ENCODE measurements at regions not wholly inside any gene's neighbourhood (a gene's known extent, or its start where the extent isn't known, plus 50 kb on each side); places are given as distances from the start of the nearest gene placed in this dataset.

DNA sequence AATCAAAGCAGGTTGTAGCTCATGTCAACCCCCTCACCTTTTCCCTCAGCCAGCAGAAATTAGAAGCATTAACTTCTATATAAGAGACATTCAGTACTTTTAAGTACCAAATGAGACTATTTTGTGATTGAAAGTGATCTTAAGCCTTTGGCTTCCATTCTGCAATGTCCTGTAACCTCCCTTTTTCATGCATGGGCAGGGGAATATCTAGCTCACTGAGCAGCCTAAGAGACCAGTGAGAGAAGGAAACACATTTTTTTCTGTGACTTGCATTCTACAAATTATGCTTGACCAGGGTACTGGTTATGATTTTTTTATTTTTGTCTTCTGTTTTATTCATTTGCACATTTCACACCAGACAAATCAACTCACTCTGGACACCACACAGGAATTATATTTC, 369.6 kb downstream of the KCTD12 start:
- no peak for DNase-seq (ENCODE audit: low spot score)

DNA sequence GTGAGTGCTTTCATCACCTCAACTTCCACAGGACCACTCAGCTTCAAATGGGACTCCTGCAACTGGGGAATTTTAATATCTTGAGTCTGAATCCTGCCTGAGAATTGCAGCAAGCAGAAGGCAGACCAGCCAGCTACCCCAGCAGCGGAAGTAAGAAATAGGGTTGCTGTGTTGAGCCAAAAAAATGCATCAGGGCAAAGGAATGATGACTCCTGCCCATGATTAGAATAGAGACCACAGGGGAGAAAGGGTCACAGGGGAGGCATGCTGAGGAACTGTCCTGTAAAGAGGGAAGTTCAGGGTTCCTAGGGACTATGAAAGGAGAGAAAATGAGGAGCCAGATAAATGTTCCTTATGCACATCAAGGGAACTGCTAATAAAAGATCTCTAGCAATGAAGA, 370.2 kb downstream of the KCTD12 start:
- no peak for DNase-seq (ENCODE audit: low spot score)

DNA sequence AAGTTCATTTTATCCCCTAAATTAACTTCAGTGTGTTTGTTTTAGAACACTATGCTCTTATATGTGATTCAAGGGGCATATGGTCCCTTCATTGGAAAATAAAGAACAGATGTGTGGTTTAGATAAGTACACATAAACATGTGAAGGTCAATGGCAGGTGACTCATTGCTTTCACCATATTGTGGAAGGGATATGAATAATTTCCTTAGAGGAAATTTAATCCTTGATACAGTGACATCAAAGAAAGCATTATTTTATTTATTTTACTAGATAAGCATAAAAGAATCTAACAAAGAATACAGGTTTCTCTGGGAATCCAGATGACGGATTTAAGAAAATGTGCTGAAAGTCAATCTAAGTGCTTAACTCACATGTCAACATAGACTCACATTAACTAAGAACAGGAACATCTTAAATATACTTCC, 373.5 kb downstream of the KCTD12 start:
- no peak for DNase-seq (ENCODE audit: low spot score)

DNA sequence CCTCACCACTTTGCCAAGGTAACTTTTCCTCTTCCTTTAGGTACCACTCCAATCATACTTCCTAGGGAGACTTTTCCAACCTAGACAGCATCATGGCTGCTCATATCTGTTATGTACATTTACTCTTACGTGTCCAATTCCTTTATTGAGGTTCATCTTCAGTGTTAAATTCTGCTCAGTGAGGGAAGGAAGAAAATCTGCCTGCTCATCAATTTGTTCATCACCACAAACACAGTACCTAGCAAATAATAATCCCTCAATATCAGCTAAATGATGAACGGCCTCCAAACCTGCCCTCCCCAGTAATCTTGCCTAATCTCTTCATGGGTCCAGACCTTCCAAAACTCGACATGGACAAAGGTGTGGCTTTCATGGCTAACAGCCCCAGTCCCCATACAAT, 380.8 kb downstream of the KCTD12 start:
- DNase-seq (ENCODE audit: low spot score), result no peak

DNA sequence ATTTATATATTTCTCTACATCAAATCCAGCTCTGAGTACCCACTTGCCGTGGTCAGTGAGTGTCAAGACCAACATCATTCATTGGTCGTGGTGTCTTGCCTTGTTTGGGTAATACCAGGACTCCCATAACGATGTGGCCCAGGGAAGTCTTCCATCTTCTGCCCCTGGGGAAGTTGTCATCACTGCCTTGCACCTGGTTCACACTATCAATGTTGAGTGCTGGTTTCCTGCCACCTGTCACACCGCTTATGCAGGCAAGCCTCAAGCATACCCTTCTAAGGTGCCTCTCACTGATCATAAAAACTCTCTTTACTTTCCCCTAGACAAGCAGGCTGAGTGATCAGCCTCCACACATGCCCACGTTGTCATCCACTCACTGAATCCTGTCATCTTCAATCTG, 382.4 kb downstream of the KCTD12 start:
- no peak for DNase-seq (ENCODE audit: low spot score)

DNA sequence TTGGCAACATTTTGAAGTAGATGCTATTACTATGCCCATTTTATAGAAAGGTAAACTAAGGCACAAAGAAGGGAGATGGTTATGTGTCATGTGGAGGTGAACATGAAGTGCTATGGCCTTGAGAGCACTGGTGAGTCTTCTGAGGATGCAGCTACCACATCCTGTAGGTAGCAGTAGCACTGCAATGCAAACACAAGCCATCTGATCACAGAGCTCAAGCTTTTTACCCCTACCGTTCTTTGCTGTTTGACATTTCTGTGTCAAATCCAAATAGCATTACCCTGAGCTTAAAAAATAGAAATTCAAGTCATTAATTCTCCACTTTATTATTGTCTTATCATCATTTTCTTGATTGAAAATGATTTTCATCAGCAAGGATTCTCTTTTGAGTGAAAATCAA, 382.9 kb downstream of the KCTD12 start:
- DNase-seq (ENCODE audit: low spot score), result no peak

DNA sequence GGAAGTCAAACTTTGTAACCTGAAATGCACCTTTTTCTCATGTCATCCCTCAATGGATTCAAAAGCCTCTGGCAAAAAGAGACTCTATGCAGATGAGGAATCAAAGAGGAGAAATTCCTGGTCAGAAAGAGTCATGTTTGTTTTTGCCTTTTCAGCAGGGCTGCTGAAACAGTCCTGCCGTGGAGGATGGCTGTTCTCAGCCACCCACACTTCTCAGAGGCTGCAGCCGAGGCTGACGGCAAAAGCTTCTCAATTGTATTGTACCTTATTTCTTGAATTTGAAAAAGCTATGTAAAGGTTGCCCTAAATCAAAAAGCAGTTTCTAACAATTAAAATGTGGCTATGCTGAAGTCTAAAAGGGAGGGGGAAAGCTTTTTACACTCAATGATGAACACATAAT, 385.3 kb downstream of the KCTD12 start:
- no peak for DNase-seq (ENCODE audit: low spot score)

DNA sequence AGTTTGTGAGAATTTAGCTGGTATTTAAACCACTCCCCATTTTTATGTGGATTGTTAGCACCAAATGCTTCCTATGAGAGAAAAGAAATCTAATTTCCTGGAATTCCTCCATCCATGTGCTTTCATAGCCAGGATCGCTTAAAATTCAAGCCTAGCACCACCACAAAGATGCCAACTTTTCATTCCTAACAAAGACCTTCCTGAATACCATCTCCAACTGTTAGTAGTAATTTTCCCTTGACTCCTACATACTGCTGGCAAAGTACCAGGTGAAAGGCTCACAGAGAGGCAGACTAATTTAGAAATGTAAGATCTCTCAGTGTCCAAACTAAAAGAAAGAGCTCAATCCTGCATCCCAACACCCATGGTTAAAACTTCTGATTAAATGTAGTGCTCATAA, 386.3 kb downstream of the KCTD12 start:
- no peak for DNase-seq (ENCODE audit: low spot score)

DNA sequence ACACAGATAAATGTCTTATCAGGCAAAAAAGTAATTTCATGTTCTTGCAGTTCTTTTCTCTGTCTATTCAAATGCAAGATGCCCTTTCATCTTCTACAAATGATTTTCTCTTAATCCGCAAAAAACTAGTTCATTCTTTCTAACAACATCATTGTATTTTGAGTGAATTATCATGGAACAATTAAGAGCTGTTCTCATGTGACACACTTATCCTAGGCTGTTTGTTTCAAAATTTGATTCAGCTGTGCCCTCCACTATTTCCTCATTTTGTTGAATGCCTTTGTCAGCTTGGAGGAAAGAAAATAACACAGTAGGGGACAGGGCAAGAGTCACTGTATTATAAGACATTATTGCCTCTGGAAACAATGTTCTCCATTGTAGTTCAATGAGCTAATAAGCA, 396.9 kb downstream of the KCTD12 start:
- DNase-seq (ENCODE audit: low spot score), result no peak

DNA sequence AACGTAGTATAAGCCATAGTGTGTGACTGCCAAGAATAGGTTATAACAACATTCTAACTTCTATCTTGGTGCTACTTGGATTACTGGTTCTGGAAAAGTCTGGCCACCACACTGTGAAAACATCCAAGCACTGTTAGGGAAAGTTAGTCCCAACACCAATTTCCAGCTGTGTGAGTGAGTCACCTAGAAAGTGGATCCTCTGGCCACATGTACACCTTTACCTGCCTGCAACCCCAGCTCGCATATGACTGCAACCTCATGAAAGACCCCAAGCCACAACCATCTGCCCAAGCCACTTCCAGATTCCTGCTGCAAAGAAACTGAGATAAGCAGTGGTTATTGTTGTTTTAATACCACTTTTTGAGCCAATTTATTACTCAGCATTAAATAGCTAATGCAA, 404.5 kb downstream of the KCTD12 start:
- no peak for DNase-seq (ENCODE audit: low spot score)

DNA sequence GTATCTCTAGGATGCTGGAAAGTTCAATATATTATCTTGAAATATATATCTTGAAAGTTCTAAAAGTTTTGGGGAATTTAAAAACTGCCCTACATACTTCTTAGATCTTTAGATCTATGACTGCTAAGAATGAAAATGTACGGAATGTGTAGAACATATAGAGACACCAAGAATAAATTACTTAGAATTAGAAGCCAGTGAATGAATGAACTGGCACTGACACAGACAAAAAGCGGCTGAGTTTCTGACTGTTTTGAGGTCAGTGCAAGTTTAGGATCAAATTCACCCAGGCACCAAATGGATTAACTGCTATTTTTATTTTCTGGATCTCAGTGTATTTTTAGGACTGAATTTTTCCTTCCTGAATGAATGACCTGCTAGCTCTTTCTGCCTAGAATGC, 411.2 kb downstream of the KCTD12 start:
- no peak for DNase-seq (ENCODE audit: low spot score)

DNA sequence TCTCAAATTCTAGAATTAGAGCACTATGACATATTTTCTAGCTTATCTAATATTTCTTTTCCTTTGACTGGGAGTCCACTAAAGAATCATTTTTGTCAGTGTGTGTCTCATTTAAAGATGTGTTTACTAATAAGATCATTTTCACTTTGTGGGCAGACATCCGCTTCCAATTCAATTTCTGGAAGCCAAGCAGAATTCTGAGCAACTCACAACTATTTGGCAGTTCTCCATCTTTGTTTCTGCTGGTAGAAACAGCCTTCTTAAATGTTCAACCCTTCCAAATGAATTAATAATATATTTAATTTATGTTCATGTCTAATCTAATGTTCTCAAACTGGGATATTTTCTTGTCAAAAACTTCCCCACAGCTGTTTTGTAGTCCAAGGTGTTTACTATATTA, 411.8 kb downstream of the KCTD12 start:
- no peak for DNase-seq (ENCODE audit: low spot score)

DNA sequence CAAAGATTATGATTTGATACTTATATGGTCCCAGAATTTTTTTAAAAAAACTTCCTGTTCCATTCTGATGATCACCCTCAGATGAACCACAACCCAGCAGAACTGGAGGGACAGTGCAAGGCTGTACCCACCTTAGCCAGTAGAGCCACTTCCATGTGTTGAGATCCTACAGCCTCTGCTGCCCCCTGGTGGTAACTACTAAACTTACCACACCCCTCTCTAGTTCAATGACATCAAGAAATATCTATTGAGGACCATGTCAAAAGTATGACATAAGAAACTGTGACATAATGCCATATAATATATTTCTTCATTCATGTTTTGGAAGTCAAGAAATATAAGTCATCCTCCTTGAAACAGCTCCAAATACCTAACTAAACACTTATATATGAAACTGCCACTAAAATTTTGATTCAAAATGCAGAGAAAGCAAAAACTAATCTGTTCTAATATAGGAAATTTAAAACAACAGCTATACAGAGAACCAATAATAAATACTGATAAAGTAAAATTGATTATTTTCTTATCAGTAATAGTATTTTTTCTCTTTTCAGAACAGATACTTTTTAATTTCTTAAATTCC, 412.6 kb downstream of the KCTD12 start:
- DNase-seq (ENCODE audit: low spot score), result peak; percentile 79

DNA sequence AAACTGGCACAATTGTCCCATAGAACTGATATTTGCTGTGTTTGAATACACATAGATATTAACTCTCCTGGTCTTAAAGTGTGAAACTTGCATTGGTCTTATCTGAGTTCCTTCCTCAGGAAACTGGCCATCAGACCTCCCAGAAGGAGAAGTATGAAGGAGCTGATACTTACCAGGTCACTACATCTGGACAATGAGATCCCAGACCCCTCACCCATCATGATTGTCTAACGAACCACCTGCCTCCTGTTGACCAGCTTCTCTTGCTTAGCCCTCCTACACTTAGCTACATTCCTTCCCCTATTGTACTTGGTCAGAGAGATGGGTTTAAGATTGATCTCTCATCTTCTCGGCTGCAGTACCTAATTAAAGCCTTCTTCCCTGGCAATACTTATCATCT, 413.3 kb downstream of the KCTD12 start:
- no peak for DNase-seq (ENCODE audit: low spot score)

DNA sequence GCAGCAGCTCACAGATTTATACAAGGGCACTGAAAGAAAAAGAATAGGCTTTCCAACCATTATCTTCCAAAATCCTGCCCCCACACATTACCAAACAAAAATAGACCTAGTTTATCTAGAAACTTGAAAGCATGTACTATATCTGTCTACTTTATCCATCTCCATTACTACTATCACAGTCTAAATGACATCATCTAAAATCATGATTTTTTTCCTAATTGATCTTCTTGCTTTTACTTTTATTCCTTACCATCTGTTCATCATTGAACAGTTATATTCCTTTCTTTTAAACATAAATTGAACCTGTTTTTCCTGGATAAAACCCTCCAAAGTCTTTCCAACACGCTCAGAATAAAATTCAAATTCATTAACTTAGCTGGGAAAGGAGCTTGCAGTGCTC, 414.7 kb downstream of the KCTD12 start:
- no peak for DNase-seq (ENCODE audit: low spot score)

DNA sequence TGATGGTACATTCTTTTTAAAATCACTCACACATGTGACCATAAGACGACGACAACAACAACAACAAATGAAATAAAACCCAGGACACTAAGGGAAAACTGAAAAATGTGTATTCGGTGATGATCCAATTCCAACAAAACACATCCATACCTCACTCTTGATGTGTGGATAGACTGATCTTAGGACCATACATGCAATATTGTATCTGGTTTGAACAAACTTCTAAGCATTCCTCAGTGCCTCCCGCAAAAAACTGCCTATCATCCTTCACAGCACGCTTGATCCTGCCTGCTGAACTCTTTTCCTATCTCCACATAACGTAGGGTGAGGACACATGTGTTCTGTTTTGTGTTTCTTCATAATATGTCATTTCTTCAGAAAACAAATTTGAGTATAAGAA, 415.2 kb downstream of the KCTD12 start:
- DNase-seq (ENCODE audit: low spot score), result no peak

DNA sequence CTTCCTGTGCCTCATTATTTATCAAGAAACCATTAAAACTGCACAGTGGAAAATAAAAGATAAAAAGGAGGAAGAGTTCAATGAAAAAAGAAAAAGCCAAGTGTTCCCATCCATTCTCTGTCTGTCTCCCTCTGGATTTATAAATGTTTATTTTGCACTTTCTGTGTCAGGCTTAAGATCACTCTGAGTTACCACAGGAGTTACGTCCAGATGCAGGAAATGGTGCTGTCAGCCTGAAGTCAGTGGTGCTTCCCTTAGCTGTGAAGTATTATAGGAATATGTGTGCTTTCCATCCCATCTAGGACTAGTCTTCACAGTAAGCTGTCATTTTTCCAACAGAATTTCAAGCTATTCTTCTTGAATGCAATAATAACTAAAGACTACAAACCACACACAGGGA, 420.2 kb downstream of the KCTD12 start:
- no peak for DNase-seq (ENCODE audit: low spot score)

DNA sequence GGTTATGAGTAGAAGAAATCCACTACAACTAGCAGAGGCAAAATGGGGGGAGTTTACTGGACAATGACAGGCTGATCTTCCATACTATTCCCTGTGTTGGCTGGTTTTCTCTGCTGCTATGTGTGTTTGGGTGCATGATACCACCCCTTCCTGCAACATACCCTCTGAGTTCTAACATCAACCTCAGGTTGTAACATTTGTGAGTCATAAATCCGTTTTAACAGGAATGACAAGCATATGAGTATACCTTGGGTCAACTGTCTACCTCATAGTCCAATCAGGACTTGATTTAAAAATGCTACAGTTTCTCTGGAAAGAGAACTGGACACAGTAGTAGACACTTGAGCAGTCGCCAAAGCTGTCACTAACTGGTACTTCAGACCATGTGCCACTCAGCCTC, 422.9 kb downstream of the KCTD12 start:
- DNase-seq (ENCODE audit: low spot score), result no peak

DNA sequence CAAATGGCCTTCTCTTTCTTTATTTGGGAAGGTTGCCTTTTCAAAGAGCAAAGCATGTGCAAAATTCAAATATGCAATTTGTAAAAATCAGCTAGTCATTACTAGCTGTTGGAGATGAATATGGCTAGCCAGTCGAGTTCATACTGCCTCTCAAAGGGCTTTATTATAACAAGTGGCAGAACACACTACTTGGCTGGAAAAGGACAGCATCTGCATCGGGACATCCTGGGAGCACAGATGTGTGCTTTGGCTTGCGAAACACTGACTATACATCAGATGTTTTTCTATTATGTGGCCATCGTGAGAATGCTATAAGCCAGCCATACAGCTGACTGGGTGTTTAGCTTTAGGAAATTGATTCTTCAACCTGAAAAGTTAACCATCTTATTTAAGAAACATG, 424.2 kb downstream of the KCTD12 start:
- no peak for DNase-seq (ENCODE audit: low spot score)

DNA sequence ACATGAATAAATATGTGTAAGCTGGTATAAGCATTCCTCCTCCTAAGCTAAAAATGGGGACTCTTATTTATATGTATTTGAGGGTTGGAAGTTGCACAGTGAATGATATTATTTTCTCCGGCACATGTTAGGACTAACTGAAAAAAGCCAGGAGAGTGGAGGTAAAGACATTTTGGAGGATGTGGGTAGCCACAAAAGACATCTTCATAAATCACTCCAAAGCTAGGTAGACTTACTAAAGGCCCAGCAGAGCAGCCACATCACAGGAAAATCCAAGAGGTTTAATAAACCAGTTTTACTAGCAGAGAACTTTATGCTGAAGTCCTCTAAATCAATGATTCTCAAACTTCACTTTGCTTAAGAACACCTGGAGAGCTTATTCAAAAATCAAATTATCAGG, 424.7 kb downstream of the KCTD12 start:
- no peak for DNase-seq (ENCODE audit: low spot score)

DNA sequence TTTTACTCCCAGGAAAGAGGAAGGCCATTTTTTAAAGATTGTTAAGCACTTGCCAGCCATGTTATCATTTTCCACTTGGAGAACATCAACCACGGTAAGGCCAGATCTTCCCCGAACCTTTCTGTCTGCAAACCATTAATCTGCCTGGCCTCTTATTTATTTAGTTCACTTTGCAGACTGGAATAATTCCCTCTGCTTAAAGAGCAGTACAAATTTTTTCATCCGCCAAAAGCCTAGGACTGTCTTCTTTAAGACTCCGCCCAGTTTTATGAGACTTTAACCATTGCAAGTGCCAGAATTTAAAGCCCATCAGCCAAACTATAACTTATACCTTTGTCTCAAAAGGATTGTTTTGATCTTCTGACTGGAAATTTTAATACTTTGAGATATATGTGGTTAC, 426.3 kb downstream of the KCTD12 start:
- DNase-seq (ENCODE audit: low spot score), result no peak

DNA sequence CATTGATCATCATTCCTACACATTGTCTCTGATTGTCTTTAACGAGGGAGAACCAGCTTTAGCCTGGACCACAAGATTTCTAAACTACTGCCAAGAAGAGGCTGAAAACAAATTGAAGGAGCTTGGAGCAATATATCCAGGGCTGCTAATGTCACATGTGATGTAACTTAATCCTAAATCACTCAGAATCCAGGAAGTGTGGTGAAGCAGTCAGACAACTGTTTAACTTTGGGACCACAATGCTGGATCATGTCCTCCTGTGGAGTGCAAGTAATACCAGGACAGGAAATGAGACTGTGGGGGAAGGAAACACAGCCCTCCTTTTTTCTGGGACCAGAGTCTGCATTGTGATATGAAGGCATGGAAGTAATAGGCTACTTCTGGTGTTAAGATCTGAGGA, 430.2 kb downstream of the KCTD12 start:
- no peak for DNase-seq (ENCODE audit: low spot score)

DNA sequence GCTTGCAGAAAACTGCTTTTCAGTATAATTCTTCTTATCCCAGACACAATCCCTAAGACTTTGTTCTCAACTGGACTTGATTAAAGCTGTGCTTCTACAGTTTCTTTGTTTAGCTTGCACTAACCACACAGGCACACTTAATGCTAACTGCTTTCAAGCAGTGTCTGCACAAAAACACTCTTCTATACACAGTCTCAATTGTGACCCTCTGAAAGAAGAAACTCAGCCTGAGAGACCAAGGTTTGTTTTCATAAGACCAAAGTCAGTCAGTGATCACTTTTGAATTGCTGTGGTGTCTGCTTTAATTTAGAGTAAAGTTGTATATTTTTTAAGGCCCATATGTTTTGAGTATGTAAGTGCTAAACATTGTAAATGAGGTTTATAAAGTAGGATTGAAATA, 431.2 kb downstream of the KCTD12 start:
- DNase-seq (ENCODE audit: low spot score), result no peak

DNA sequence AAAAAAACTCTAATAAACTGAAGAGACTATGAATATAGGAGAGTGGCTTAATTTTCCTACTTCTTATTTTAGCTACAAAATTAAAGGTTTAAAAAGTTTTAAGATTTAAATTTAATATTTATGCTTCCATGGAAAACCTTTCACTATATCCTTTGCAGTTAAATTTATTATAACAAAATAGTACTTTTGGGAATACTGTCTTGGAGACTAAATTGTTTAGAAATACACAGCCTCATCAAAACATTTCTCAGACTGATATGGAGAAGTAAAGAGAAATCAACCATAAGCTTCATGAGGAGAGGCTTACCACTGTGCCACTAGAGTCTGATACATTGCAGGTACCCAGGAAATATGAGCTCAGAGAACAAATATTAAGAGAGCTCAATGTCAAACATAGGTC, 436.5 kb downstream of the KCTD12 start:
- DNase-seq (ENCODE audit: low spot score), result no peak

DNA sequence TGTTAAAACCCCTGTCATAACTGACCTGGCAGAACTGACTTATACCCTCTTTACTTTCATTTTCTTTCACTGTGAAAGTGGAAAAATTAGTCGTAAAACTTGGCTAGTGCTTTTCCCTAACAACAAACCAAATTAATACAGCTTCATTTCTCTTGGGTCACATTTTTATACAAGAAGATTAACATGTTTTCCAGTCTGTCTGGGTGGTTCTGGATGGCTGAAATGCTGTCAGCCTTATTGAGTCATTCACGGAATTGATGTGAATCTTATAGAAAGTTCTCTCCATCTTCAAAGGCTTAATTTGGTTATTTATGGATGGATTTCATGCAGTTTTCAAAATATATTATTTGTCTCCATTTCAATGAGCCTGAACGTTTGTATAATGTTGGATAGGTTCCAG, 440.0 kb downstream of the KCTD12 start:
- DNase-seq (ENCODE audit: low spot score), result no peak
